H9 (cell line): ENCODE measurements at regions not wholly inside any gene's neighbourhood (a gene's known extent, or its start where the extent isn't known, plus 50 kb on each side); places are given as distances from the start of the nearest gene placed in this dataset.

Source experiments
- DNase-seq: peaks from one replicate; pipeline ENCODE4 v3.0.0-alpha.2; 2017
- H2AFZ ChIP-seq: one replicate; pipeline ENCODE4 v1.6.1; 2013; ENCODE audit warnings: mild to moderate bottlenecking, low read length, control low read depth, moderate library complexity
- H2AK5ac ChIP-seq: 2 replicates; pipeline ENCODE4 v1.6.1; 2013; ENCODE audit warnings: low read length, control low read depth, mixed read lengths; ENCODE audit not compliant: insufficient read length
- H2BK120ac ChIP-seq: one replicate; pipeline ENCODE4 v1.6.1; 2013; ENCODE audit warnings: low read depth, mild to moderate bottlenecking, low read length, control low read depth, inconsistent platforms; ENCODE audit not compliant: poor library complexity, severe bottlenecking
- H2BK12ac ChIP-seq: 2 replicates; pipeline ENCODE4 v1.6.1; 2013; ENCODE audit warnings: low read length, control low read depth, mixed read lengths, low read depth; ENCODE audit not compliant: insufficient read length
- H2BK15ac ChIP-seq: 2 replicates; pipeline ENCODE4 v1.6.1; 2013; ENCODE audit warnings: low read depth, low read length, control low read depth
- H2BK20ac ChIP-seq: one replicate; pipeline ENCODE4 v1.6.1; 2013; ENCODE audit warnings: low read depth, mild to moderate bottlenecking, low read length, control low read depth, inconsistent platforms; ENCODE audit not compliant: poor library complexity, severe bottlenecking
- H2BK5ac ChIP-seq: 2 replicates; pipeline ENCODE4 v1.6.1; 2013; ENCODE audit warnings: low read length, control low read depth, mixed read lengths; ENCODE audit not compliant: insufficient read length
- H3K14ac ChIP-seq: 2 replicates; pipeline ENCODE4 v1.6.1; 2013; ENCODE audit warnings: low read length, control low read depth; ENCODE audit not compliant: insufficient read depth
- H3K18ac ChIP-seq: 2 replicates; pipeline ENCODE4 v1.6.1; 2013; ENCODE audit warnings: low read depth, mild to moderate bottlenecking, mixed read lengths, low read length, control low read depth; ENCODE audit not compliant: insufficient read length
- H3K23ac ChIP-seq: 2 replicates; pipeline ENCODE4 v1.6.1; 2013; ENCODE audit warnings: low read length, control low read depth, mixed read lengths, low read depth; ENCODE audit not compliant: insufficient read length
- H3K23me2 ChIP-seq: 2 replicates; pipeline ENCODE4 v1.6.1; 2013; ENCODE audit warnings: low read depth, mild to moderate bottlenecking, mixed read lengths, low read length, control low read depth; ENCODE audit not compliant: insufficient read length, poor library complexity, severe bottlenecking
- H3K27ac ChIP-seq: 2 replicates; pipeline ENCODE4 v1.5.1; 2013; ENCODE audit warnings: low read length, control low read depth, mixed read lengths, low read depth; ENCODE audit not compliant: insufficient read length
- H3K27me3 ChIP-seq: 2 replicates; pipeline ENCODE4 v1.6.1; 2013; ENCODE audit warnings: low read length, control low read depth, inconsistent platforms; ENCODE audit not compliant: insufficient read depth
- H3K4ac ChIP-seq: 2 replicates; pipeline ENCODE4 v1.6.1; 2013; ENCODE audit warnings: low read depth, mild to moderate bottlenecking, control low read depth, inconsistent platforms, low read length, moderate library complexity
- H3K4me1 ChIP-seq: 2 replicates; pipeline ENCODE4 v1.6.1; 2013; ENCODE audit warnings: low read length, control low read depth, inconsistent platforms; ENCODE audit not compliant: insufficient read depth
- H3K4me2 ChIP-seq: 2 replicates; pipeline ENCODE4 v1.6.1; 2013; ENCODE audit warnings: low read length, control low read depth, mixed read lengths; ENCODE audit not compliant: insufficient read length, insufficient read depth
- H3K56ac ChIP-seq: 2 replicates; pipeline ENCODE4 v1.6.1; 2013; ENCODE audit warnings: low read depth, mild to moderate bottlenecking, mixed read lengths, low read length, control low read depth; ENCODE audit not compliant: insufficient read length
- H3K79me1 ChIP-seq: 2 replicates; pipeline ENCODE4 v1.6.1; 2013; ENCODE audit warnings: low read depth, mild to moderate bottlenecking, moderate library complexity, low read length, control low read depth, inconsistent platforms; ENCODE audit not compliant: insufficient read depth, poor library complexity, severe bottlenecking
- H3K79me2 ChIP-seq: 2 replicates; pipeline ENCODE4 v1.6.1; 2013; ENCODE audit warnings: low read length, control low read depth, inconsistent platforms; ENCODE audit not compliant: insufficient read depth
- H3K9ac ChIP-seq: 2 replicates; pipeline ENCODE4 v1.6.1; 2013; ENCODE audit warnings: low read length, control low read depth, mixed read lengths; ENCODE audit not compliant: insufficient read length; ENCODE audit errors: extremely low read depth
- H3K9me3 ChIP-seq: one replicate; pipeline ENCODE4 v1.6.1; 2013; ENCODE audit warnings: low read depth, low read length, inconsistent platforms; ENCODE audit not compliant: control insufficient read depth
- H3T11ph ChIP-seq: one replicate; pipeline ENCODE4 v1.6.1; 2013; ENCODE audit warnings: mild to moderate bottlenecking, low read length, control low read depth, inconsistent platforms
- H4K20me1 ChIP-seq: one replicate; pipeline ENCODE4 v1.6.1; 2013; ENCODE audit not compliant: control insufficient read depth, insufficient read length, insufficient read depth
- H4K5ac ChIP-seq: 2 replicates; pipeline ENCODE4 v1.6.1; 2013; ENCODE audit warnings: low read depth, mild to moderate bottlenecking, mixed read lengths, low read length, control low read depth; ENCODE audit not compliant: insufficient read length
- H4K8ac ChIP-seq: replicated peaks from 2 replicates; pipeline ENCODE4 v1.6.1; 2013; ENCODE audit warnings: low read length, control low read depth, mixed read lengths, low read depth; ENCODE audit not compliant: insufficient read length
- H4K91ac ChIP-seq: 2 replicates; pipeline ENCODE4 v1.6.1; 2013; ENCODE audit warnings: low read depth, mild to moderate bottlenecking, moderate library complexity, mixed read lengths, low read length, control low read depth; ENCODE audit not compliant: insufficient read length
- H3K27ac Mint-ChIP-seq, 3 experiments: 2 replicates in 2 of 3; 3 replicates in 1 of 3; pipeline ENCODE4 v1.8.0; 2020 to 2021; ENCODE audit warnings: mixed read lengths in 3 of 3, mild to moderate bottlenecking in 1 of 3, moderate library complexity in 1 of 3
- H3K27me3 Mint-ChIP-seq: 2 replicates; pipeline ENCODE4 v1.8.0; 2021; ENCODE audit warnings: low read depth, mild to moderate bottlenecking, moderate library complexity, mixed read lengths
- H3K36me3 Mint-ChIP-seq, 3 experiments: 2 replicates in 2 of 3; 3 replicates in 1 of 3; pipeline ENCODE4 v1.8.0; 2020 to 2021; ENCODE audit warnings: low read depth in 3 of 3, mixed read lengths in 3 of 3; ENCODE audit not compliant: insufficient read depth in 1 of 3
- H3K4me1 Mint-ChIP-seq, 2 experiments: 2 replicates each; pipeline ENCODE4 v1.8.0; 2020; ENCODE audit warnings: mixed read lengths in 2 of 2
- H3K4me3 Mint-ChIP-seq, 2 experiments: 2 replicates in 1 of 2; 3 replicates in 1 of 2; pipeline ENCODE4 v1.8.0; 2020 to 2021; ENCODE audit warnings: mild to moderate bottlenecking in 2 of 2, mixed read lengths in 2 of 2, moderate library complexity in 1 of 2
- H3K9me3 Mint-ChIP-seq, 2 experiments: 2 replicates in 1 of 2; 3 replicates in 1 of 2; pipeline ENCODE4 v1.8.0; 2020; ENCODE audit warnings: mild to moderate bottlenecking in 2 of 2, mixed read lengths in 2 of 2, moderate library complexity in 1 of 2
- WGBS: extraction: QIAGEN DNeasy Blood & Tissue Kit; methylation state at CpG from one replicate; pipeline ENCODE4 v1.1.7; 2013; ENCODE audit warnings: missing lambda C conversion rate, low lambda C conversion rate, mixed read lengths; ENCODE audit not compliant: insufficient read length; ENCODE audit errors: extremely low coverage; 5-methylcytosine and 5-hydroxymethylcytosine counted together
- TF ChIP-seq, protein P1 (sequence below): fragments of 200-600 bp; sonication (generic); conservative IDR thresholded peaks from 3 replicates; pipeline ENCODE4 v1.8.0; 2021; ENCODE audit warnings: antibody characterized with exemption, mild to moderate bottlenecking

GRCh38 chr2:238567067-238567855 lies 140.5 kb downstream of the ASB1 start:
- Histone ChIP-seq H3K4ac (no peak overlapping the region), H4K8ac (no peak overlapping the region), H3K9me3 (no peaks in the 10 kb centered on the region), H3T11ph (no peak overlapping the region), H2BK12ac (no peak overlapping the region), H2BK120ac (no peak overlapping the region), H4K20me1 (no peaks in the 10 kb centered on the region), H3K79me1 (no peaks in the 10 kb centered on the region), H3K18ac (no peak overlapping the region), H4K91ac (no peak overlapping the region), H3K56ac (no peak overlapping the region), H3K23me2 (no peaks in the 10 kb centered on the region), H3K27ac (no peak overlapping the region), H2BK15ac (no peak overlapping the region; the same call in 1 of the 2 replicates), H2BK20ac (no peak overlapping the region), H3K4me2 (no peak overlapping the region), H2BK5ac (no peak overlapping the region), H3K9ac (no peak overlapping the region), H3K27me3 (no peaks in the 10 kb centered on the region), H2AFZ (no peak overlapping the region), H3K23ac (no peak overlapping the region), H3K4me1 (no peaks in the 10 kb centered on the region), H3K79me2 (no peaks in the 10 kb centered on the region), H3K14ac (no peak overlapping the region; the same call in 1 of the 2 replicates), H2AK5ac (no peak overlapping the region), H4K5ac (no peak overlapping the region)
- H3K27me3 Mint-ChIP-seq, result peaks cover 5% of the 10 kb centered on the region; the same call in 1 of the 2 replicates
- H3K36me3 Mint-ChIP-seq, result peaks cover 0 to 4% (median 0%) of the 10 kb centered on the region in 3 experiments; a peak in 1 of 7 replicates
- H3K4me1 Mint-ChIP-seq, result 0 out of 4 replicates have a peak, but pooled peaks cover 0 to 2% of the 10 kb centered on the region in 2 experiments
- H3K27ac Mint-ChIP-seq, result no peak overlapping the region
- TF ChIP-seq, protein P1, sequence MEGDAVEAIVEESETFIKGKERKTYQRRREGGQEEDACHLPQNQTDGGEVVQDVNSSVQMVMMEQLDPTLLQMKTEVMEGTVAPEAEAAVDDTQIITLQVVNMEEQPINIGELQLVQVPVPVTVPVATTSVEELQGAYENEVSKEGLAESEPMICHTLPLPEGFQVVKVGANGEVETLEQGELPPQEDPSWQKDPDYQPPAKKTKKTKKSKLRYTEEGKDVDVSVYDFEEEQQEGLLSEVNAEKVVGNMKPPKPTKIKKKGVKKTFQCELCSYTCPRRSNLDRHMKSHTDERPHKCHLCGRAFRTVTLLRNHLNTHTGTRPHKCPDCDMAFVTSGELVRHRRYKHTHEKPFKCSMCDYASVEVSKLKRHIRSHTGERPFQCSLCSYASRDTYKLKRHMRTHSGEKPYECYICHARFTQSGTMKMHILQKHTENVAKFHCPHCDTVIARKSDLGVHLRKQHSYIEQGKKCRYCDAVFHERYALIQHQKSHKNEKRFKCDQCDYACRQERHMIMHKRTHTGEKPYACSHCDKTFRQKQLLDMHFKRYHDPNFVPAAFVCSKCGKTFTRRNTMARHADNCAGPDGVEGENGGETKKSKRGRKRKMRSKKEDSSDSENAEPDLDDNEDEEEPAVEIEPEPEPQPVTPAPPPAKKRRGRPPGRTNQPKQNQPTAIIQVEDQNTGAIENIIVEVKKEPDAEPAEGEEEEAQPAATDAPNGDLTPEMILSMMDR, result no peak
- peaks cover 0 to 4% of the 10 kb centered on the region in 2 experiments; a peak in 1 of 5 replicates for H3K9me3 Mint-ChIP-seq
- no CpG with 5 or more reads among the region's 22 CpGs for WGBS
- no peak for DNase-seq
- no peak overlapping the region for H3K4me3 Mint-ChIP-seq
